ENCODE measurements at regions not wholly inside any gene's neighbourhood (a gene's known extent, or its start where the extent isn't known, plus 50 kb on each side); places are given as distances from the start of the nearest gene placed in this dataset.

- BruUV-seq (replicated peaks), result no TSS peak
- no peak overlapping the region for H3K9ac ChIP-seq (replicated peaks; ENCODE audit: extremely low read depth, insufficient read depth, low read length)
- dilution Hi-C loops (cut with MboI; ENCODE audit: extremely low pct_ligation_motif_present, low sequenced_read_pairs), result no loop called here
Observed at GRCh38 chr3:87375231-87375682, 98.9 kb upstream of the POU1F1 start.

More at GRCh38 chr3:87375231-87375682, 98.9 kb upstream of the POU1F1 start:
- no peaks in the 10 kb centered on the region for H3K79me2 ChIP-seq (ENCODE audit: control insufficient read depth, insufficient read depth, low read length)
- H3K9me3 ChIP-seq (replicated peaks; ENCODE audit: control insufficient read depth, insufficient read depth, low read length), result no peaks in the 10 kb centered on the region
- H3K27ac ChIP-seq (ENCODE audit: insufficient read depth, low read depth, low read length), result no peak overlapping the region
- intact Hi-C loops (cut with micrococcal nuclease), result no loop called here
- no peaks in the 10 kb centered on the region for H3K4me1 ChIP-seq (ENCODE audit: control insufficient read depth, extremely low read depth, insufficient read depth, low read length)
- peaks cover 0 to 8% of the 10 kb centered on the region in 2 experiments for H3K27me3 ChIP-seq (ENCODE audit: control insufficient read depth in 2 of 2, insufficient read depth in 2 of 2, low read length in 2 of 2)
- CTCF ChIA-PET, result no interaction called here
- no peak for TF ChIP-seq POLR2AphosphoS5 (IDR thresholded peaks at IDR 0.05; ENCODE audit: insufficient read depth, low read depth, low read length)
- TF ChIP-seq FOS (IDR thresholded peaks at IDR 0.05; ENCODE audit: borderline replicate concordance, insufficient read depth, low read length), result no peak
- TF ChIP-seq CTCF (IDR thresholded peaks at IDR 0.05; ENCODE audit: extremely low read depth in 1 of 2, insufficient read depth in 1 of 2, low read depth in 1 of 2, low read length in 2 of 2), result no peak
- no peak for TF ChIP-seq JUN (IDR thresholded peaks at IDR 0.05; ENCODE audit: borderline replicate concordance, insufficient read depth, insufficient read length, low read depth)
- no peak for TF ChIP-seq EZH2 (IDR thresholded peaks at IDR 0.05; ENCODE audit: borderline replicate concordance, low read depth, low read length, severe bottlenecking)
- no peak for TF ChIP-seq GATA2 (IDR thresholded peaks at IDR 0.05; ENCODE audit: insufficient read depth, insufficient read length, low read depth, low read length)
- TF ChIP-seq POLR2A (IDR thresholded peaks at IDR 0.05; ENCODE audit: low read depth, low read length), result no peak
- TF ChIP-seq MYC (IDR thresholded peaks at IDR 0.05; ENCODE audit: low read depth, low read length), result no peak
- H3K4me2 ChIP-seq (ENCODE audit: insufficient read depth, low read length), result no peak overlapping the region
- FAIRE-seq (no peak), DNase-seq (ENCODE audit: low read depth, low spot score) (no peak)
- POLR2A ChIA-PET, result no interaction called here
- no peak overlapping the region for H2AFZ ChIP-seq (ENCODE audit: low read depth, low read length)
- no peaks in the 10 kb centered on the region for H4K20me1 ChIP-seq (replicated peaks; ENCODE audit: control insufficient read depth, extremely low read depth, insufficient read depth, low read length)
- no peak overlapping the region for H3K4me3 ChIP-seq (replicated peaks in 1 of 3; ENCODE audit: insufficient read depth in 1 of 3, low read depth in 1 of 3, low read length in 3 of 3)
- no peaks in the 10 kb centered on the region for H3K36me3 ChIP-seq (ENCODE audit: control insufficient read depth in 2 of 2, extremely low read depth in 1 of 2, insufficient read depth in 2 of 2, low read length in 2 of 2)
- H3K9me1 ChIP-seq (replicated peaks; ENCODE audit: control insufficient read depth, extremely low read depth, insufficient read depth, low read length), result no peaks in the 10 kb centered on the region
